ENCODE measurements at regions not wholly inside any gene's neighbourhood (a gene's known extent, or its start where the extent isn't known, plus 50 kb on each side); places are given as distances from the start of the nearest gene placed in this dataset.
A peak's percentile ranks its signal among the peaks of the same experiment; 100 is the strongest.

DNA sequence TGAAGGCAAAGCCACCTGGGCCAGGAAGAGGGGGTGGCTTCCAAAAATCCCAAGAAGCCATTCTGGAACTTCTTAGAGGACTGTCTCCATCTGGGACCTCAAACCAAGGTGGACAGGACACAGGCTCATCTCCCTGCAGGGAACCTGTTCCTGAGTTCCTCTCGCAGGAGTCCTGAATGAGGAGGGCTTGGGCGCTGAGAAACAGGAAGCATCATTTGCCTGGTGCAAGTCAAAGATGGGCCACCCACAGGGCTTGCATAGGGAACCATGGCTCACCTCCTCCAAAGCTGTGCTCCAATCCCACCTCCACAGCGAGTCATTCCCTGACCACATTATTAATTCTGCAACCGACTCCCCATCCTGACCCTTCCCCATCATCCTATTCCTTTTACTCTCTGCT, 55.0 kb upstream of the RPL38 start:
- Histone ChIP-seq H3K4me3 (ENCODE audit: low read depth, low read length) (no peak overlapping the region), H3K27me3 (ENCODE audit: control insufficient read depth, insufficient read depth, low read length) (no peaks in the 10 kb centered on the region), H3K9me3 (ENCODE audit: control insufficient read depth, insufficient read depth, low read length) (no peaks in the 10 kb centered on the region), H3K36me3 (ENCODE audit: control insufficient read depth, insufficient read depth, low read length) (no peaks in the 10 kb centered on the region), H3K4me1 (ENCODE audit: control insufficient read depth, insufficient read depth, low read length) (peaks cover 3% of the 10 kb centered on the region), H3K27ac (ENCODE audit: low read depth, low read length) (no peak overlapping the region)
- 100% methylated on average over 3 of the region's 4 CpGs for WGBS (ENCODE audit: insufficient coverage)
- DNase-seq (ENCODE audit: low read depth in 4 of 6, low spot score in 6 of 6): no peak

DNA sequence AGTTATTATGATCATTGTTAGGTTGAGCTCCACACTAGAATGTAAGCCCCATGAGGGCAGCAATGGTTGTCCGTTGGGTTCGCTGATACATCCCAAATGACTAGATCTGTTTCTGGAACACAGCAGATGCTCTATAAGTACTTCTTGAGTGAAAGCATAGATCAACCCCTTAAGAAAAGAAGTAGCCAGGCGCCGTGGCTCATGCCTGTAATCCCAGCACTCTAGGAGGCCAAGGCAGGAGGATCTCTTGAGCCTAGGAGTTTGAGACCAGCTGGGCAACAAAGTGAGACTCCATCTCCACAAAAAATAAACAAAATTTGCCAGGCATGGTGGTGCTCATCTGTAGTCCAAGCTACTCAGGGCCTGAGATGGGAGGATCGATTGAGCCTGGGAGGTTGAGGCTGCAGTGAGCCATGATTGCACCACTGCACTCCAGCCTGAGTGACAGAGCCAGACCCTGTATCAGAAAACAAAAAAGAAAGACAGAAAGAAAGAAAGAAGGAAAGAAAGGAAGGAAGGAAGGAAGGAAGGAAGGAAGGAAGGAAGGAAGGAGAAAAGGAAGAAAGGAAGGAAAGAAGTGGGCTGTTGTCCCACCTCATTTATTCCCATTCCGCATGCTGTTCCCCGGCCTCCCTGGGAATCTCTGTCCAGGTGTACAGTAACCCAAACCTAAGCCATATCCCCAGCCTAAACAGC, 54.4 kb upstream of the RPL38 start:
- no peaks in the 10 kb centered on the region for H3K36me3 ChIP-seq (ENCODE audit: control insufficient read depth, insufficient read depth, low read length)
- H3K4me1 ChIP-seq (ENCODE audit: control insufficient read depth, insufficient read depth, low read length): peaks cover 7% of the 10 kb centered on the region
- H3K9me3 ChIP-seq (ENCODE audit: control insufficient read depth, insufficient read depth, low read length): no peaks in the 10 kb centered on the region
- WGBS (ENCODE audit: insufficient coverage): 98% methylated on average over 6 of the region's 7 CpGs
- H3K27ac ChIP-seq (ENCODE audit: low read depth, low read length): no peak overlapping the region
- H3K27me3 ChIP-seq (ENCODE audit: control insufficient read depth, insufficient read depth, low read length): no peaks in the 10 kb centered on the region
- DNase-seq (ENCODE audit: low read depth in 4 of 6, low spot score in 6 of 6): no peak
- H3K4me3 ChIP-seq (ENCODE audit: low read depth, low read length): no peak overlapping the region

DNA sequence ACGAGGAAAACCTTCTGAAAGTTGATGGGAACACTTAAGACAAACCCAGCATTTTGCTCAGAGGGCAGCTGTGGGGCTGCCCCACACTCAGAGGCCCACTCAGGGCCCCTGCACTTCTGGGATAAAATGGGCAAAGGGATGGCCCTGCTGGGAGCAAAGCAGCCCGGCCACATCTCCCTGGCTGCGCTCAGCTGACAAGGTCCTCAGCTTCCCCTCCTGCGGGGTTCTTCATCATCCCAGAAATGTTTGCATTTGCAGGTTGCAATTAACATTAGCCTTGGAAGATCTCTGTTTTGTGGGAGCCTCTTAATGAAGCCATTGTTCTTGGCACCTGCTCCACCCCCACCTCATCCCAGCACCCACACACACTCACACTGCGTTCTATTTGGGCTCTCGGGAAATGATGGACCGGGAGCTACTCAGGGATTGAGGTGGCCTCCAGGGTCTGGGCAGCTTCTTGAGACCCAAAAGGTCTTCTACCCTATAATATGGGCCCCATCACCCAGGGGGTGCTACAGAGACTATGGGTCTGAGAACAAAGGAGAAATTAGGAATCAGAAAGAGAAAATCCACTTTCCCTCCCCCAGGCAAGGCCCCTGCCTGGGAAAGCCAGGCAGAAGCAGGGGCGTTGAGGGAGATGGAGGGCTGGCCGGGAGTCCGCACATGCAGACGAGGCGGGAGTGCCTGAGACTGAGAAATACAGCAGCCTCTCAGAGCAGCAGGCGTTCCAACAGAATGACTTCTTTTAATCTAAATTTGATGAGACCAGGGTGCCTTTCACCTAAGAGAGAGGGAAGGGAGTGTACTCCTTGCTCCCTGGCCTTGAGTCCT, 53.7 kb upstream of the RPL38 start:
- H3K36me3 ChIP-seq (ENCODE audit: control insufficient read depth, insufficient read depth, low read length): no peaks in the 10 kb centered on the region
- peak in 1 of 6 donors; percentile 35 for DNase-seq (ENCODE audit: low read depth in 4 of 6, low spot score in 6 of 6)
- H3K9me3 ChIP-seq (ENCODE audit: control insufficient read depth, insufficient read depth, low read length): no peaks in the 10 kb centered on the region
- no peak overlapping the region for H3K4me3 ChIP-seq (ENCODE audit: low read depth, low read length)
- H3K27ac ChIP-seq (ENCODE audit: low read depth, low read length): no peak overlapping the region
- peaks cover 7% of the 10 kb centered on the region for H3K4me1 ChIP-seq (ENCODE audit: control insufficient read depth, insufficient read depth, low read length)
- WGBS (ENCODE audit: insufficient coverage): 72% methylated on average over 7 of the region's 13 CpGs
- H3K27me3 ChIP-seq (ENCODE audit: control insufficient read depth, insufficient read depth, low read length): no peaks in the 10 kb centered on the region

DNA sequence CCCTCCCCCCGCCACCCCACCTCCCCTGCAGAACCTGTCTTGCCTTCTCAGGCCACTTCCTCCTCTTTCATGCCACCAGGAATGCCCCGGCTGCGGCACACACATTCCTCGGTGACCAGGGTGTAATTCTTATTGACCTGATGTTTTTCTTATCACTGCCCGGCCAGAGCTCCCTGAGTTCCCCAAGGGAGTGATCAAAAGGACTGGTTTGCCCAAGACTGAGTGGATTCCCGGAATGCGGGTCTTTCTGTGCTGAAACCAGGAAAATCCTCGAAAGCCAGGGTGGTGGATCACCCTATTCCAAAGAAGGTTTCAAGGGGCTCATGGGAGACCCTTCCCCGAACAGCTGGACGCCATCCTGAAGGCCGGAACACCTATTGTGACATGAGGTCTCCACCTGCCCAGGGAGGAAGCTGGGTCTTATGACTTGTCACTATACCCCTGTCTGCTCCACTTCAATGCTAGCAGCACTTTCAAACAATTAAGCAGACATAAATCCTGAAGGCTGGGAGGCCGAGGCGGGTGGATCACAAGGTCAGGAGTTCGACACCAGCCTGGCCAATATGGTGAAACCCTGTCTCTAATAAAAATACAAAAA, 53.0 kb upstream of the RPL38 start:
- Histone ChIP-seq H3K4me1 (ENCODE audit: control insufficient read depth, insufficient read depth, low read length) (peaks cover 7% of the 10 kb centered on the region), H3K27ac (ENCODE audit: low read depth, low read length) (no peak overlapping the region), H3K27me3 (ENCODE audit: control insufficient read depth, insufficient read depth, low read length) (no peaks in the 10 kb centered on the region), H3K4me3 (ENCODE audit: low read depth, low read length) (no peak overlapping the region), H3K36me3 (ENCODE audit: control insufficient read depth, insufficient read depth, low read length) (no peaks in the 10 kb centered on the region), H3K9me3 (ENCODE audit: control insufficient read depth, insufficient read depth, low read length) (no peaks in the 10 kb centered on the region)
- DNase-seq (ENCODE audit: low read depth in 4 of 6, low spot score in 6 of 6): no peak
- 73% methylated on average over 10 of the region's 14 CpGs for WGBS (ENCODE audit: insufficient coverage)

DNA sequence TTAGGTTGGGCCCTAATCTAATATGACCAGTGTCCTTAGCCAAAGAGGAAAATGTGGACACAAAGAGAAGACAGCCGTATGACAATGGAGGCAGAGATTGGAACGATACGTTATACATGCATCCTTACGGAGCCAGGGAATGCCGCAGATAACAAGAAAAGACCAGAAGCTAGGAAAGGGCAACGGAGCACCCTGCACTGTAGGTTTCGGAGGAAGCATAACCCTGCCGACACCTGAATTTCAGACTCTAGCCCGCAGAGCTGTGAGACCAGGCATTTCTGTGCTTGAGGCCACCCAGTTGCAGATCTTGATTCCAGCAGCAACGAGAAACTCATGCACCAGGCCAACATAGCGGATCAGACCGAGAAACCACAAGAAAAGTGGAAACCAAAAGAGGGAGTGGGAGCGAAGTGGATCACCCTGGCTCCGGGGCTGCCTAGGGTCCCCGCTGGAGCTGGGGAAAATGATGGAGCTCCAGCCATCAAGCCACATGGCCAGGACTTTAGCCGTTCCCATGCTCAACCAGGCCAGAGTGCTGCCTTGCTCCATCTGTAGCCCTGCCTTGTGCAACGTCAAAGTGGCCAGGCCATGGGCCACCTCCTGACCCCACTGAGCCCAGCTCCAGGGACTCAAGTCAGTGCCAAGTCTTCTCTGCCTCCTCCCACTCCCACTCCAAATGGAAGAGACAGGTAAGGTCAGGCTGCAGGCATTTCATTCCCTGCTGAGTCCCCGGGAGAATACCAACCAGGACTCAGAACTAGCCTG, 51.7 kb upstream of the RPL38 start:
- H3K27ac ChIP-seq (ENCODE audit: low read depth, low read length): no peak overlapping the region
- no peak for DNase-seq (ENCODE audit: low read depth in 4 of 6, low spot score in 6 of 6)
- H3K9me3 ChIP-seq (ENCODE audit: control insufficient read depth, insufficient read depth, low read length): no peaks in the 10 kb centered on the region
- no peaks in the 10 kb centered on the region for H3K27me3 ChIP-seq (ENCODE audit: control insufficient read depth, insufficient read depth, low read length)
- H3K36me3 ChIP-seq (ENCODE audit: control insufficient read depth, insufficient read depth, low read length): no peaks in the 10 kb centered on the region
- peaks cover 7% of the 10 kb centered on the region for H3K4me1 ChIP-seq (ENCODE audit: control insufficient read depth, insufficient read depth, low read length)
- WGBS (ENCODE audit: insufficient coverage): 89% methylated on average over 17 of the region's 18 CpGs
- no peak overlapping the region for H3K4me3 ChIP-seq (ENCODE audit: low read depth, low read length)

DNA sequence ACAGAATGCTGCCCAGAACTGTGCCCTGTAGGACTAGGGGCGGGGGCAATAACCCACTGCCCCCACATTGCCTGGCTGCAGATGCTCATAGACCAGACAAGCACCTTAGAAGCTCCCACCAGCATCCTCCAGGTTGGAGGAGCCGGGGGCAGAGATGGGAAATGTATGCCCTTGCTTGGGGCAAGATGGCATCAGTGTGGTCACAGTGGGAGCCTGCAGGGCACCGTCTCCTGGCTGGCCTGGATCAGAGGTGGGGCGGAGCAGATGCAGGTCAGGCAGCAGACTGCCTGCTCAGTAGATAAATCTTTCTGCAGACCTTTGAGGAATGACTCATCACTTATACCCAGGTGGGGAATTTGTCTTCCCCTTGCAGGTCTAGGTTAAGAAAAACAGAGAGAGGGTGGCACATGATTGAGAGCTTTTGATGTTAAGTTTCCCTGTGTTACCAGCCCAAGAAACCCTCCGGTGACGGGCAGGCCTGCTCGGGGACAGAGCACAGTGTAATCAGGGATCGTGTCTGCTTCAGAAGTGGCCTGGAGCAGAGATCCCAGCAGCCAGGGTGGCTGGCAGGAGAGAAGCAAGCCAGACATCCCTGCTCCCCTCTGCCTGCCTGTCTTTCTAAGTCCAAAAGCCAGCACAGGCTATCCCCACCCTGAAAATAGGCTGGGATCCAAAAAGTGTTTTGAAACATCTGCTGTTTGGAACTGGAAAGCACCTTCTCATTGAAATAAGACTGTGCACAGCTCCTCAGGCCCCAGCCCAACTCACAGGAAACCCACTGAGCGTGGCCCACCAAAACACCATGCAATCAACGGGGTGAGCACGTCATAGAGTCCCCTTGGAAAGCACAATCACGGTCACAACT, 50.7 kb upstream of the RPL38 start:
- Histone ChIP-seq H3K4me3 (ENCODE audit: low read depth, low read length) (no peak overlapping the region), H3K9me3 (ENCODE audit: control insufficient read depth, insufficient read depth, low read length) (no peaks in the 10 kb centered on the region), H3K27me3 (ENCODE audit: control insufficient read depth, insufficient read depth, low read length) (no peaks in the 10 kb centered on the region), H3K27ac (ENCODE audit: low read depth, low read length) (no peak overlapping the region), H3K4me1 (ENCODE audit: control insufficient read depth, insufficient read depth, low read length) (peaks cover 7% of the 10 kb centered on the region), H3K36me3 (ENCODE audit: control insufficient read depth, insufficient read depth, low read length) (no peaks in the 10 kb centered on the region)
- 75% methylated on average over 11 of the region's 12 CpGs for WGBS (ENCODE audit: insufficient coverage)
- DNase-seq (ENCODE audit: low read depth in 4 of 6, low spot score in 6 of 6): peak in 2 of 6 donors; percentile 27 to 59

DNA sequence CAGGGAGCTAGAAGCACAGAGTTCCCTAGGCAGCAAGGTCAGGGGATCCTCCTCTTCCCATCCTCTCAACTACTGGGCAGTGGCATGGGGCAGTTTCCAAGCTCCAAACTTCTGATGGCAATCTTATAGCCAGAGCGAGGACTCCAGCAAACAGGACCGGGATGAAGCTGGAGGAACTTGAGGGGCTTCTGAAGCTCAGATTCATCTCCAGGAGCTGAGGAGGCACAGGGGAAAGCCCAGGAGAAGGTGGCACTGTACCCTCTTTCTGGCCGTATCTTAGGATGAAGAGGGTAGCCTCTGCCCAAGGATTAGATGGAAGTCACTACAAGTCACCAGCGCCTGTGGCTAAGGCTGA, 50.0 kb upstream of the RPL38 start:
- no peaks in the 10 kb centered on the region for H3K36me3 ChIP-seq (ENCODE audit: control insufficient read depth, insufficient read depth, low read length)

More for the DNA sequence above, 50.0 kb upstream of the RPL38 start:
- Histone ChIP-seq H3K27ac (ENCODE audit: low read depth, low read length) (no peak overlapping the region), H3K4me1 (ENCODE audit: control insufficient read depth, insufficient read depth, low read length) (peaks cover 7% of the 10 kb centered on the region), H3K4me3 (ENCODE audit: low read depth, low read length) (no peak overlapping the region), H3K9me3 (ENCODE audit: control insufficient read depth, insufficient read depth, low read length) (no peaks in the 10 kb centered on the region), H3K27me3 (ENCODE audit: control insufficient read depth, insufficient read depth, low read length) (no peaks in the 10 kb centered on the region)
- DNase-seq (ENCODE audit: low read depth in 4 of 6, low spot score in 6 of 6): no peak
- 96% methylated on average over 4 of the region's 4 CpGs for WGBS (ENCODE audit: insufficient coverage)

All from spinal cord (tissue), 9 donors.